ENCODE measurements at regions not wholly inside any gene's neighbourhood (a gene's known extent, or its start where the extent isn't known, plus 50 kb on each side); places are given as distances from the start of the nearest gene placed in this dataset.

DNA sequence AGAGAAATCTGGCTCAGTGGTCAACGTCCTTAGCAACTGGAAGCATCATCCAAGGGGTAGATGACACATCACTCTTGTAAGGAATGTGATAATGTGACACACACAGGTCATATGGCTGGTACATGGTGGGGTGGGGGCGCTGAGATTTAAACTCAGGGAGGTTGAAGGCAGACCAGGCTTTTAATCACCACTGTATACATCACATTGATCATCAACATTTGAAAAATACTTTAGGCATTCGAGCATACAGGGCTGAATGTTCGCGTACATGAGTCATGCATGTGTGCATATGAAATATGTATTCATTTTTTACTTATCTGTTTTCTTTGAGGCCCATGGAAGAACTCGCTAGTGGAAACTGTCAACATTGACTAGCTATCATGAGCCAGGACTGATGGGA, 976.4 kb downstream of the VRK1 start:
- Histone ChIP-seq H3K4me1 (no peaks in the 10 kb centered on the region), H3K27ac (no peak overlapping the region), H3K9me3 (no peaks in the 10 kb centered on the region), H3K9ac (ENCODE audit: low read depth in 2 of 2, low read length in 2 of 2) (no peak overlapping the region), H3K36me3 (no peaks in the 10 kb centered on the region), H3K27me3 (no peaks in the 10 kb centered on the region), H3K4me3 (no peak overlapping the region)
- no peak for DNase-seq
- intact Hi-C loops (cut with DNase I), result no loop called here
- no peak for TF ChIP-seq CTCF (IDR thresholded peaks at IDR 0.05)

- Histone ChIP-seq H3K4me1 (no peaks in the 10 kb centered on the region), H3K27me3 (no peaks in the 10 kb centered on the region), H3K4me3 (no peak overlapping the region), H3K9ac (ENCODE audit: low read depth in 2 of 2, low read length in 2 of 2) (no peak overlapping the region), H3K9me3 (no peaks in the 10 kb centered on the region), H3K27ac (no peak overlapping the region), H3K36me3 (no peaks in the 10 kb centered on the region)
- intact Hi-C loops (cut with DNase I), result no loop called here
- DNase-seq, result no peak
- no peak for TF ChIP-seq CTCF (IDR thresholded peaks at IDR 0.05)
Measured at GRCh38 chr14:97776890-97777558, 979.8 kb downstream of the VRK1 start.

DNA sequence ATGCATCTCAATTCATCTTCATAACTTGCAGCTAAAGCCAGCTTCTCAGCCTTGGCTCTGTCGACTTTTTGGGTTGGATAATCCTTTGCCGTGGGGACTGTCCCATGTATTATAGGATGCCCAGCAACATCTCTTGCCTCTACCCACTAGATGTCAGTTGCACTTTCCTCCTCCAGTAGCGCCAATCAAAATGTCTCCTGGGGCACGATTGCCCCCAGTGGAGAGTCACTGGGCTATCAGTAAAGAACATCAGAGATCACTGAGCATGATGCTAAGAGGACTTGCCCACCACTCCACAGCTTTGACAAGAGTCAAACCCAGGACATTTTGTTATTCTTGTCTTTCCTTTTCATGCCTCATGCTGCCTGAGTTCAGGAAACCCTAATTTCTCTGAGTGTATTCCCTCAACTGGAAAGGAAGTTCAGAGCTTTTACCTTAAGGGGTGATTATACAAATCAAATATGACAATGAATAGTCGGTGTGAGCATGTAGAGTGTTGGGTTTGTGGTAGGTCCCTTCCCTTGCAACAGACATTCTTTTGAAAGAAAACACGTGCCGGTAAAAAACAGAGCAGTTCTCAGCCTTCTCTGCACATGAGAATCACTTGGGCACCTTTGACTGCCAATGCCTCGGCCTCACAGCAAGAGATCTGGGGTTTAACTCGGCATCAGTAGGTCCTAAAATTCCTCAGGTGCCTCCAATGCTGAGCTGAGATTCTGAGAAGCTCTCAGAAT, 980.6 kb downstream of the VRK1 start:
- no peaks in the 10 kb centered on the region for H3K9me3 ChIP-seq
- H3K36me3 ChIP-seq, result no peaks in the 10 kb centered on the region
- no peak overlapping the region for H3K4me3 ChIP-seq
- H3K27me3 ChIP-seq, result no peaks in the 10 kb centered on the region
- no peak overlapping the region for H3K9ac ChIP-seq (ENCODE audit: low read depth in 2 of 2, low read length in 2 of 2)
- DNase-seq, result no peak
- H3K27ac ChIP-seq, result no peak overlapping the region
- H3K4me1 ChIP-seq, result no peaks in the 10 kb centered on the region
- TF ChIP-seq CTCF (IDR thresholded peaks at IDR 0.05), result no peak
- intact Hi-C loops (cut with DNase I), result no loop called here

- intact Hi-C loops (cut with DNase I), result no loop called here
- H3K4me3 ChIP-seq, result no peak overlapping the region
- H3K27ac ChIP-seq, result no peak overlapping the region
- no peaks in the 10 kb centered on the region for H3K9me3 ChIP-seq
- no peak for DNase-seq
- no peaks in the 10 kb centered on the region for H3K36me3 ChIP-seq
- no peaks in the 10 kb centered on the region for H3K27me3 ChIP-seq
- H3K4me1 ChIP-seq, result no peaks in the 10 kb centered on the region
- no peak for TF ChIP-seq CTCF (IDR thresholded peaks at IDR 0.05)
- no peak overlapping the region for H3K9ac ChIP-seq (ENCODE audit: low read depth in 2 of 2, low read length in 2 of 2)
Measured at GRCh38 chr14:97779140-97779539, 982.0 kb downstream of the VRK1 start.

DNA sequence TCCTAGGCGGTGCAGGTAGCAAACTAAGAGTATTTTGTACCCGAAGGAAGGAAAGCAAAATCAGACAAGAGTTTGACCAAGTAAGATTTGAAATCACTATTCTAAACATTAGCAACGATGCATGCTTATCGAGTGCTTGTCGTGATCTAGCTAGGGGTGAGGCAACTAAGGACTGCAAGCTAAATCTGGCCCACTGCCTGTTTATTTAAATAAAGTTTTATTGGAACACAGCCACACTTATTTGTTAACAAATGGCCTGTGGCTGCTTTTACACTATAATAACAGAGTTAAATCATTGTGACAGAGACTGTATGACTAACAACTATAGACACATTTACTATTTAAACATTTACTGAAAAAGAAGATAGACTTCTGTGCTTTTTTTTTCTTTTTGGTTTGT, 983.6 kb downstream of the VRK1 start:
- no peak for TF ChIP-seq CTCF (IDR thresholded peaks at IDR 0.05)
- no peaks in the 10 kb centered on the region for H3K36me3 ChIP-seq
- no peaks in the 10 kb centered on the region for H3K4me1 ChIP-seq
- intact Hi-C loops (cut with DNase I), result no loop called here
- H3K9me3 ChIP-seq, result no peaks in the 10 kb centered on the region
- H3K27me3 ChIP-seq, result no peaks in the 10 kb centered on the region
- no peak for DNase-seq
- no peak overlapping the region for H3K27ac ChIP-seq
- H3K9ac ChIP-seq (ENCODE audit: low read depth in 2 of 2, low read length in 2 of 2), result no peak overlapping the region
- H3K4me3 ChIP-seq, result no peak overlapping the region

Measured in colonic mucosa (tissue), 4 donors.